Naive thymus-derived CD8-positive, alpha-beta T cell (primary cell): ENCODE measurements at regions not wholly inside any gene's neighbourhood (a gene's known extent, or its start where the extent isn't known, plus 50 kb on each side); places are given as distances from the start of the nearest gene placed in this dataset.

Experiments used
- ATAC-seq, 2 donors: fragments of 150-1000 bp; cut with Tn5 transposase in 1 of 2; sonication (Bioruptor Pico), chemical (Tn5 transposase) in 1 of 2; 1 replicate in 1 of 2; 2 replicates in 1 of 2; pipeline ENCODE4 v1.10.0; 2021; ENCODE audit warnings: mild to moderate bottlenecking in 2 of 2, moderate library complexity in 2 of 2
- POLR2A ChIA-PET: fragments of 350-600 bp; sonication (Branson Sonifier 250); formaldehyde crosslinking; loops from one replicate; lab custom pipeline; 2021; ENCODE audit warnings: antibody characterized with exemption; lab: Charles Lee
- DNase-seq, 10 donors: peaks; one replicate each; pipeline versions ENCODE4 v3.0.0 to v3.0.0-alpha.2; 2020 to 2022
- H3K27ac Mint-ChIP-seq, 10 donors: one replicate each; pipeline ENCODE4 v1.8.0; 2020 to 2022; ENCODE audit warnings: mild to moderate bottlenecking in 10 of 10, mixed read lengths in 10 of 10, moderate library complexity in 4 of 10, inconsistent platforms in 1 of 10
- H3K27me3 Mint-ChIP-seq, 5 donors: one replicate each; pipeline ENCODE4 v1.8.0; 2021 to 2022; ENCODE audit warnings: mixed read lengths in 5 of 5
- H3K36me3 Mint-ChIP-seq, 3 donors: one replicate each; pipeline ENCODE4 v1.8.0; 2020 to 2022; ENCODE audit warnings: mixed read lengths in 3 of 3, mild to moderate bottlenecking in 2 of 3, inconsistent platforms in 1 of 3
- H3K4me1 Mint-ChIP-seq, 4 donors: one replicate each; pipeline ENCODE4 v1.8.0; 2021 to 2022; ENCODE audit warnings: mixed read lengths in 4 of 4
- H3K4me3 Mint-ChIP-seq, 10 donors: one replicate each; pipeline ENCODE4 v1.8.0; 2020 to 2022; ENCODE audit warnings: mild to moderate bottlenecking in 10 of 10, mixed read lengths in 10 of 10, moderate library complexity in 6 of 10, inconsistent platforms in 1 of 10
- H3K9me3 Mint-ChIP-seq, 9 donors: one replicate each; pipeline ENCODE4 v1.8.0; 2020 to 2022; ENCODE audit warnings: mixed read lengths in 9 of 9, mild to moderate bottlenecking in 3 of 9, inconsistent platforms in 1 of 9, moderate library complexity in 1 of 9

- ATAC-seq (no peak), DNase-seq (no peak)
- Mint-ChIP-seq H3K4me1 (no peaks in the 10 kb centered on the region), H3K36me3 (no peaks in the 10 kb centered on the region), H3K9me3 (peaks cover 0 to 2% (median 0%) of the 10 kb centered on the region in 9 donors), H3K4me3 (no peak overlapping the region), H3K27ac (no peak overlapping the region), H3K27me3 (peaks cover 0 to 1% (median 0%) of the 10 kb centered on the region in 5 donors)
- POLR2A ChIA-PET = no interaction called here
These were observed 197.2 kb upstream of the RGMB start for GRCh38 chr5:98576275-98576674.

- Mint-ChIP-seq H3K4me3 (no peak overlapping the region), H3K27ac (no peak overlapping the region), H3K9me3 (no peaks in the 10 kb centered on the region), H3K36me3 (no peaks in the 10 kb centered on the region), H3K4me1 (no peaks in the 10 kb centered on the region), H3K27me3 (peaks cover 0 to 1% (median 0%) of the 10 kb centered on the region in 5 donors)
- DNase-seq = no peak
- no peak for ATAC-seq
- POLR2A ChIA-PET = no interaction called here
These were observed 195.0 kb upstream of the RGMB start for GRCh38 chr5:98578438-98578837.

GRCh38 chr5:98581112-98581997 is 192.1 kb upstream of the RGMB start:
- Mint-ChIP-seq H3K27me3 (peaks cover 0 to 4% (median 0%) of the 10 kb centered on the region in 5 donors), H3K4me3 (no peak overlapping the region), H3K36me3 (no peaks in the 10 kb centered on the region), H3K27ac (no peak overlapping the region), H3K4me1 (no peaks in the 10 kb centered on the region), H3K9me3 (no peaks in the 10 kb centered on the region)
- POLR2A ChIA-PET = no interaction called here
- no peak for ATAC-seq
- no peak for DNase-seq

GRCh38 chr5:98583586-98583985 is 189.9 kb upstream of the RGMB start:
- no peak overlapping the region for H3K4me3 Mint-ChIP-seq
- no peaks in the 10 kb centered on the region for H3K36me3 Mint-ChIP-seq
- no peaks in the 10 kb centered on the region for H3K4me1 Mint-ChIP-seq
- DNase-seq = no peak
- H3K27ac Mint-ChIP-seq = no peak overlapping the region
- ATAC-seq = no peak
- no peaks in the 10 kb centered on the region for H3K9me3 Mint-ChIP-seq
- POLR2A ChIA-PET = no interaction called here
- H3K27me3 Mint-ChIP-seq = peaks cover 0 to 4% (median 2%) of the 10 kb centered on the region in 5 donors

GRCh38 chr5:98585661-98586310 is 187.7 kb upstream of the RGMB start:
- Mint-ChIP-seq H3K9me3 (peaks cover 0 to 11% (median 3%) of the 10 kb centered on the region in 9 donors), H3K27ac (no peak overlapping the region), H3K4me3 (no peak overlapping the region), H3K36me3 (peaks cover 0 to 4% (median 0%) of the 10 kb centered on the region in 3 donors), H3K4me1 (no peaks in the 10 kb centered on the region), H3K27me3 (peaks cover 0 to 7% (median 4%) of the 10 kb centered on the region in 5 donors)
- POLR2A ChIA-PET = no interaction called here
- DNase-seq = no peak
- no peak for ATAC-seq

- H3K9me3 Mint-ChIP-seq = peaks cover 0 to 11% (median 3%) of the 10 kb centered on the region in 9 donors
- no peak overlapping the region for H3K4me3 Mint-ChIP-seq
- H3K27ac Mint-ChIP-seq = no peak overlapping the region
- peaks cover 0 to 4% (median 0%) of the 10 kb centered on the region in 3 donors for H3K36me3 Mint-ChIP-seq
- no peak for DNase-seq
- POLR2A ChIA-PET = no interaction called here
- ATAC-seq = no peak
- no peaks in the 10 kb centered on the region for H3K4me1 Mint-ChIP-seq
- H3K27me3 Mint-ChIP-seq = peaks cover 0 to 8% (median 4%) of the 10 kb centered on the region in 5 donors
These were observed 186.9 kb upstream of the RGMB start for GRCh38 chr5:98586581-98586980.

- no peak for ATAC-seq
- POLR2A ChIA-PET = no interaction called here
- peaks cover 0 to 8% (median 4%) of the 10 kb centered on the region in 5 donors for H3K27me3 Mint-ChIP-seq
- H3K36me3 Mint-ChIP-seq = peaks cover 0 to 4% (median 0%) of the 10 kb centered on the region in 3 donors
- H3K4me3 Mint-ChIP-seq = no peak overlapping the region
- H3K27ac Mint-ChIP-seq = no peak overlapping the region
- peaks cover 0 to 11% (median 3%) of the 10 kb centered on the region in 9 donors for H3K9me3 Mint-ChIP-seq
- no peaks in the 10 kb centered on the region for H3K4me1 Mint-ChIP-seq
- no peak for DNase-seq
These were observed 186.3 kb upstream of the RGMB start for GRCh38 chr5:98587166-98587565.

- POLR2A ChIA-PET = no interaction called here
- Mint-ChIP-seq H3K36me3 (peaks cover 0 to 4% (median 0%) of the 10 kb centered on the region in 3 donors), H3K9me3 (peaks cover 0 to 11% (median 3%) of the 10 kb centered on the region in 9 donors), H3K4me1 (no peaks in the 10 kb centered on the region), H3K27ac (no peak overlapping the region), H3K4me3 (no peak overlapping the region), H3K27me3 (peaks cover 0 to 9% (median 4%) of the 10 kb centered on the region in 5 donors)
- ATAC-seq (no peak), DNase-seq (no peak)
These were observed 185.2 kb upstream of the RGMB start for GRCh38 chr5:98588215-98588614.

- POLR2A ChIA-PET = no interaction called here
- Mint-ChIP-seq H3K27me3 (peaks cover 0 to 9% (median 2%) of the 10 kb centered on the region in 5 donors), H3K36me3 (peaks cover 0 to 4% (median 0%) of the 10 kb centered on the region in 3 donors), H3K4me3 (no peak overlapping the region), H3K4me1 (no peaks in the 10 kb centered on the region), H3K27ac (no peak overlapping the region), H3K9me3 (peaks cover 0 to 18% (median 5%) of the 10 kb centered on the region in 9 donors)
- DNase-seq (no peak), ATAC-seq (no peak)
These were observed 180.0 kb upstream of the RGMB start for GRCh38 chr5:98593418-98593817.

- Mint-ChIP-seq H3K4me3 (no peak overlapping the region), H3K27me3 (peaks cover 0 to 9% (median 2%) of the 10 kb centered on the region in 5 donors), H3K27ac (no peak overlapping the region), H3K9me3 (peaks cover 0 to 18% (median 5%) of the 10 kb centered on the region in 9 donors), H3K36me3 (peaks cover 0 to 4% (median 0%) of the 10 kb centered on the region in 3 donors), H3K4me1 (no peaks in the 10 kb centered on the region)
- POLR2A ChIA-PET = no interaction called here
- no peak for DNase-seq
- no peak for ATAC-seq
These were observed 179.4 kb upstream of the RGMB start for GRCh38 chr5:98594098-98594497.

GRCh38 chr5:98599016-98599415 is 174.4 kb upstream of the RGMB start:
- Mint-ChIP-seq H3K27me3 (peaks cover 3 to 10% (median 5%) of the 10 kb centered on the region in 5 donors), H3K27ac (no peak overlapping the region), H3K4me1 (no peaks in the 10 kb centered on the region), H3K36me3 (peaks cover 0 to 6% (median 0%) of the 10 kb centered on the region in 3 donors), H3K9me3 (peaks cover 0 to 28% (median 9%) of the 10 kb centered on the region in 9 donors), H3K4me3 (no peak overlapping the region)
- ATAC-seq = no peak
- DNase-seq = no peak
- POLR2A ChIA-PET = no interaction called here

- DNase-seq (no peak), ATAC-seq (no peak)
- H3K27ac Mint-ChIP-seq = no peak overlapping the region
- peaks cover 0 to 16% (median 6%) of the 10 kb centered on the region in 9 donors for H3K9me3 Mint-ChIP-seq
- H3K27me3 Mint-ChIP-seq = peaks cover 3 to 10% (median 5%) of the 10 kb centered on the region in 5 donors
- no peaks in the 10 kb centered on the region for H3K4me1 Mint-ChIP-seq
- no peak overlapping the region for H3K4me3 Mint-ChIP-seq
- H3K36me3 Mint-ChIP-seq = peaks cover 0 to 6% (median 0%) of the 10 kb centered on the region in 3 donors
- POLR2A ChIA-PET = no interaction called here
These were observed 170.8 kb upstream of the RGMB start for GRCh38 chr5:98602534-98603112.

- Mint-ChIP-seq H3K9me3 (peaks cover 0 to 16% (median 4%) of the 10 kb centered on the region in 9 donors), H3K4me1 (no peaks in the 10 kb centered on the region), H3K27me3 (peaks cover 3 to 10% (median 5%) of the 10 kb centered on the region in 5 donors), H3K4me3 (no peak overlapping the region), H3K36me3 (peaks cover 0 to 6% (median 0%) of the 10 kb centered on the region in 3 donors), H3K27ac (no peak overlapping the region)
- DNase-seq (no peak), ATAC-seq (no peak)
- POLR2A ChIA-PET = no interaction called here
These were observed 170.0 kb upstream of the RGMB start for GRCh38 chr5:98603456-98603855.
